Gastrocnemius medialis (tissue), 4 donors: ENCODE measurements at regions not wholly inside any gene's neighbourhood (a gene's known extent, or its start where the extent isn't known, plus 50 kb on each side); places are given as distances from the start of the nearest gene placed in this dataset.

Experiments
- ATAC-seq, 2 donors: fragments of 150-250 bp; one replicate each; pipeline ENCODE4 v1.9.1; 2016
- DNase-seq, 2 donors: peaks; one replicate each; pipeline ENCODE4 v3.0.0-alpha.2; 2019
- H3K27ac ChIP-seq, 4 donors: fragments of 200-600 bp; sonication (generic); 1 replicate in 1 of 4; 2 replicates in 3 of 4; pipeline ENCODE4 v1.5.1; 2016 to 2018; ENCODE audit warnings: mild to moderate bottlenecking in 2 of 4, moderate library complexity in 1 of 4
- H3K27me3 ChIP-seq, 3 donors: fragments of 200-600 bp; sonication (generic) in 2 of 3; 1 replicate in 1 of 3; 2 replicates in 2 of 3; pipeline versions ENCODE4 v1.5.1 to v1.6.0; 2016 to 2019; ENCODE audit warnings: mild to moderate bottlenecking in 1 of 3, moderate library complexity in 1 of 3
- H3K36me3 ChIP-seq, 2 donors: fragments of 200-600 bp; sonication (generic) in 1 of 2; one replicate each; pipeline ENCODE4 v1.5.1; 2017 to 2018
- H3K4me1 ChIP-seq, 2 donors: fragments of 200-600 bp; sonication (generic) in 1 of 2; one replicate each; pipeline ENCODE4 v1.5.1; 2016 to 2017; ENCODE audit warnings: mild to moderate bottlenecking in 2 of 2
- H3K4me3 ChIP-seq, 4 donors: fragments of 200-600 bp; sonication (generic) in 3 of 4; 1 replicate in 1 of 4; 2 replicates in 3 of 4; pipeline ENCODE4 v1.5.1; 2016 to 2019; ENCODE audit warnings: mild to moderate bottlenecking in 2 of 4
- H3K9me3 ChIP-seq, 3 donors: fragments of 200-600 bp; sonication (generic) in 2 of 3; 1 replicate in 1 of 3; 2 replicates in 2 of 3; pipeline ENCODE4 v1.5.1; 2016 to 2019
- POLR2A ChIP-seq, 2 donors: fragments of 450-650 bp; IDR thresholded peaks; one replicate each; pipeline ENCODE4 v1.6.1; 2017; ENCODE audit warnings: antibody characterized with exemption in 2 of 2, mild to moderate bottlenecking in 2 of 2, moderate library complexity in 2 of 2
- in situ Hi-C, 4 donors: fragments of 200-750 bp; cut with MboI; loops; one replicate each; pipeline versions ENCODE4 v1.15.0 to v1.8.0; 2017; ENCODE audit warnings: low sequenced_read_pairs in 4 of 4
- intact Hi-C: fragments of 100-400 bp; cut with DNase I; formaldehyde crosslinking; loops from one replicate; pipeline ENCODE4 v1.15.1; 2023; ENCODE audit warnings: low total_unique reads
- TF ChIP-seq, protein P1 (sequence below), 5 experiments: fragments of 450-650 bp in 3 of 5; fragments of 200-600 bp in 2 of 5; sonication (generic) in 2 of 5; IDR thresholded peaks in 4 of 5; conservative IDR thresholded peaks in 1 of 5; 1 replicate in 4 of 5; 2 replicates in 1 of 5; pipeline ENCODE4 v1.5.1; 2016 to 2019; ENCODE audit warnings: antibody characterized with exemption in 5 of 5, mild to moderate bottlenecking in 3 of 5, moderate library complexity in 3 of 5

DNA sequence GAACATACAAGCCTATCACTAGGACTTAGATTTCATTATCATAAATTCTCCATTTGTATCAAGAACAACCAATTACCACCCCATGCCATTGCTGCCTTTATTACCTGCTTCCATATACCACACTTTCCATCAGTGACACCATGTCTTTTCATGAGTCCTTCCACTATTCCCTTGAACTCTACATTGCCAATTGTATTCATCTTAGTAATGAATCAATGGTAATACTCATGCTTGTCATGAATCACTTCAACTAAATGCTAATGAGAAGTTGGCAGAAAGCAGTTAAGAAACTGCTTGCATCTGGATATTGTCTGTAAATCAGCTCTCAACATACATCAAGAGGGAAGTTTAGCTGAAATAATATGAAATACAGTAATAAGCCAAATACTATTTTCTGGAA lies 61.2 kb upstream of the RNF217 start:
- ATAC-seq (no peak), DNase-seq (no peak)
- H3K27me3 ChIP-seq: no peaks in the 10 kb centered on the region
- in situ Hi-C loops: no loop called here
- H3K36me3 ChIP-seq: no peaks in the 10 kb centered on the region
- no peaks in the 10 kb centered on the region for H3K9me3 ChIP-seq
- H3K4me1 ChIP-seq: no peaks in the 10 kb centered on the region
- H3K27ac ChIP-seq: no peak overlapping the region
- no peak overlapping the region for H3K4me3 ChIP-seq
- intact Hi-C loops: no loop called here
- TF ChIP-seq, protein P1, sequence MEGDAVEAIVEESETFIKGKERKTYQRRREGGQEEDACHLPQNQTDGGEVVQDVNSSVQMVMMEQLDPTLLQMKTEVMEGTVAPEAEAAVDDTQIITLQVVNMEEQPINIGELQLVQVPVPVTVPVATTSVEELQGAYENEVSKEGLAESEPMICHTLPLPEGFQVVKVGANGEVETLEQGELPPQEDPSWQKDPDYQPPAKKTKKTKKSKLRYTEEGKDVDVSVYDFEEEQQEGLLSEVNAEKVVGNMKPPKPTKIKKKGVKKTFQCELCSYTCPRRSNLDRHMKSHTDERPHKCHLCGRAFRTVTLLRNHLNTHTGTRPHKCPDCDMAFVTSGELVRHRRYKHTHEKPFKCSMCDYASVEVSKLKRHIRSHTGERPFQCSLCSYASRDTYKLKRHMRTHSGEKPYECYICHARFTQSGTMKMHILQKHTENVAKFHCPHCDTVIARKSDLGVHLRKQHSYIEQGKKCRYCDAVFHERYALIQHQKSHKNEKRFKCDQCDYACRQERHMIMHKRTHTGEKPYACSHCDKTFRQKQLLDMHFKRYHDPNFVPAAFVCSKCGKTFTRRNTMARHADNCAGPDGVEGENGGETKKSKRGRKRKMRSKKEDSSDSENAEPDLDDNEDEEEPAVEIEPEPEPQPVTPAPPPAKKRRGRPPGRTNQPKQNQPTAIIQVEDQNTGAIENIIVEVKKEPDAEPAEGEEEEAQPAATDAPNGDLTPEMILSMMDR (IDR thresholded peaks at IDR 0.05 in 4 of 5, conservative IDR thresholded peaks at IDR 0.05 in 1 of 5): no peak
- TF ChIP-seq POLR2A (IDR thresholded peaks at IDR 0.05): no peak

GRCh38 chr6:124903797-124904196 lies 58.4 kb upstream of the RNF217 start:
- no peaks in the 10 kb centered on the region for H3K9me3 ChIP-seq
- no peaks in the 10 kb centered on the region for H3K4me1 ChIP-seq
- in situ Hi-C loops (no loop called here), intact Hi-C loops (no loop called here)
- no peak for DNase-seq
- no peak overlapping the region for H3K27ac ChIP-seq
- ATAC-seq: no peak
- no peaks in the 10 kb centered on the region for H3K36me3 ChIP-seq
- no peaks in the 10 kb centered on the region for H3K27me3 ChIP-seq
- no peak overlapping the region for H3K4me3 ChIP-seq
- TF ChIP-seq, protein P1 (IDR thresholded peaks at IDR 0.05 in 4 of 5, conservative IDR thresholded peaks at IDR 0.05 in 1 of 5): no peak
- TF ChIP-seq POLR2A (IDR thresholded peaks at IDR 0.05): no peak

GRCh38 chr6:124907596-124907995 lies 54.6 kb upstream of the RNF217 start:
- TF ChIP-seq, protein P1 (IDR thresholded peaks at IDR 0.05 in 4 of 5, conservative IDR thresholded peaks at IDR 0.05 in 1 of 5): no peak
- no peak for TF ChIP-seq POLR2A (IDR thresholded peaks at IDR 0.05)
- DNase-seq (no peak), ATAC-seq (no peak)
- no peak overlapping the region for H3K27ac ChIP-seq
- in situ Hi-C loops: no loop called here
- intact Hi-C loops: no loop called here
- H3K4me1 ChIP-seq: no peaks in the 10 kb centered on the region
- H3K4me3 ChIP-seq: no peak overlapping the region
- no peaks in the 10 kb centered on the region for H3K27me3 ChIP-seq
- H3K36me3 ChIP-seq: no peaks in the 10 kb centered on the region
- no peaks in the 10 kb centered on the region for H3K9me3 ChIP-seq
